Upper lobe of left lung (tissue), 4 donors: ENCODE measurements at regions not wholly inside any gene's neighbourhood (a gene's known extent, or its start where the extent isn't known, plus 50 kb on each side); places are given as distances from the start of the nearest gene placed in this dataset.

Experiments used
- CTCF ChIP-seq, 6 experiments: fragments of 450-650 bp in 4 of 6; fragments of 200-600 bp in 2 of 6; sonication (generic) in 2 of 6; IDR thresholded peaks; one replicate each; pipeline ENCODE4 v1.5.1; 2016 to 2019; ENCODE audit warnings: antibody characterized with exemption in 6 of 6
- EP300 ChIP-seq, 4 donors: sonication (generic); formaldehyde crosslinking; IDR thresholded peaks; one replicate each; pipeline ENCODE4 v1.5.1; 2017; ENCODE audit warnings: antibody characterized with exemption in 4 of 4, control low read depth in 2 of 4
- POLR2AphosphoS5 ChIP-seq, 2 donors: sonication (generic); formaldehyde crosslinking; IDR thresholded peaks; one replicate each; pipeline ENCODE4 v1.5.1; 2017; ENCODE audit warnings: antibody characterized with exemption in 2 of 2

- TF ChIP-seq CTCF (IDR thresholded peaks at IDR 0.05) (no peak), EP300 (IDR thresholded peaks at IDR 0.05) (no peak), POLR2AphosphoS5 (IDR thresholded peaks at IDR 0.05) (no peak)
Measured at GRCh38 chr15:98387866-98388265, 260.5 kb upstream of the IGF1R start.
